Stimulated activated naive B cell treated with anti-CD40 and anti-IgM and Interleukin-4, amounts not matched to agents 10 μg/mL and 1 μg/mL and 100 μg/mL, for 72 hours (primary cell): ENCODE measurements at regions not wholly inside any gene's neighbourhood (a gene's known extent, or its start where the extent isn't known, plus 50 kb on each side); places are given as distances from the start of the nearest gene placed in this dataset.
A peak's percentile ranks its signal among the peaks of the same experiment; 100 is the strongest.

Experiments used
- ATAC-seq, 2 donors: fragments of 150-1000 bp; cut with Tn5 transposase; replicated peaks; 2 replicates each; pipeline ENCODE4 v1.10.0; 2021; ENCODE audit warnings: moderate library complexity in 1 of 2
- DNase-seq: peaks from one replicate; pipeline ENCODE4 v3.0.0; 2021
- H3K27ac Mint-ChIP-seq: one replicate; pipeline ENCODE4 v1.8.0; 2022; ENCODE audit warnings: mild to moderate bottlenecking, mixed read lengths
- H3K27me3 Mint-ChIP-seq, 2 donors: one replicate each; pipeline ENCODE4 v1.8.0; 2022; ENCODE audit warnings: mixed read lengths in 2 of 2
- H3K36me3 Mint-ChIP-seq, 2 donors: one replicate each; pipeline ENCODE4 v1.8.0; 2022; ENCODE audit warnings: mixed read lengths in 2 of 2, mild to moderate bottlenecking in 1 of 2
- H3K4me1 Mint-ChIP-seq, 2 donors: one replicate each; pipeline ENCODE4 v1.8.0; 2022; ENCODE audit warnings: mixed read lengths in 2 of 2, mild to moderate bottlenecking in 1 of 2
- H3K4me3 Mint-ChIP-seq, 2 donors: one replicate each; pipeline ENCODE4 v1.8.0; 2022; ENCODE audit warnings: mild to moderate bottlenecking in 2 of 2, mixed read lengths in 2 of 2, moderate library complexity in 1 of 2
- H3K9me3 Mint-ChIP-seq, 2 donors: one replicate each; pipeline ENCODE4 v1.8.0; 2022; ENCODE audit warnings: mixed read lengths in 2 of 2, mild to moderate bottlenecking in 1 of 2

DNA sequence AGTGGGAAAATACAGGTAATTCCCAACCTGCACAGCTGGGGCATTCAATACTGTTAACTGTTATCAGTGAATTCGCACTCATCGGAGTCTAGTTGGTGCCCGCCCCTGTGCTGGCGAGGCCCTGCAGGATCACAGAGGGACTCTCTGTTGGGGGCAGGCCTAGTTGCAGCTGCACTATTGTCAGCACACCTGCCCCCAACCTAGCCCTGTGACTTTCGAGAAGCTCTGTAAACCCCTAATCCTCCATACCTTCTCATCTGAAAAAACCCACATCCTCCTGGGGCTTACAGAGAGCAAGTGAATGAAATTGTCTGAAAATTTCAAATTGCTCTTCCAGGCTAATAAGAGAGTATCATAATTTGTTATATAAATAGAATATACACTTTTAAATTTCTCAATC, 132.2 kb upstream of the NUDT4 start:
- Mint-ChIP-seq H3K27me3 (no peaks in the 10 kb centered on the region), H3K4me3 (peak overlapping the region in 1 of 2 donors; percentile 30), H3K9me3 (no peaks in the 10 kb centered on the region), H3K36me3 (no peaks in the 10 kb centered on the region), H3K27ac (no peak overlapping the region), H3K4me1 (peaks cover 29 to 70% of the 10 kb centered on the region in 2 donors)
- peak; percentile 78 to 85 for ATAC-seq
- peak; percentile 11 for DNase-seq

DNA sequence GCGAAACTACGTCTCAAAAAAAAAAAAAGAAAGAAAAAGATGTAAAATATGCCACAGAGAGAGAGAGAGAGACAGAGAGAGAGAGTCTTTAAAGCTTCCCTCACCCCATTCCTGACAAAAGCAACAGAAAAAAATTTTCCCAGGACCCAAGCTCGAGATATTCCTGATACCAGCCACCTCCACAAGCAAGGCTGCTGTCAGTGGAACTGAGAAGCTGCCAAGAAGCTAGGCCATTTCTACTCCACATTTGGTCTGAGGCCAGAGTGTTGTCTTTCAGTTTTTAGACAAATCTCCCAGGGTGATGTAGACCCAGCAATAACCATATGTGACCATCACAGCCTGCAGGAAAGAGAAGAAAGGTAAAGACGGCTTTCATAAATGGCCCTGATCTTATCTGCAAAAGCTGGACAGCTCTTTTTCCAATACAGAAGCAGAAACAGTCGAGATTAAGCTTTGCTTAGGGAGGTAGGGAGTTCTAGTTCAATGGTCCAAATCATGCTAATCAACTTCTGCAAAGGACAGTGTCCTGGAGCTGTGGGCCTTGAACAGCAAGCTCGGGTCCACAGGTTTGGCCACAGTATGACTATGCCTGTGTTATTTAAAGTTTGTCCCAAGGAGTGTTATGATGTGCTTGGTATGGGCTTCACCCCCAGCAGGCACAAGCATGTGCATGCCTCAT, 130.3 kb upstream of the NUDT4 start:
- DNase-seq (no peak), ATAC-seq (peak; percentile 47 to 52)
- Mint-ChIP-seq H3K9me3 (no peaks in the 10 kb centered on the region), H3K36me3 (no peaks in the 10 kb centered on the region), H3K4me1 (peaks cover 29 to 70% of the 10 kb centered on the region in 2 donors), H3K4me3 (no peak overlapping the region), H3K27ac (peak overlapping the region; percentile 47), H3K27me3 (no peaks in the 10 kb centered on the region)

DNA sequence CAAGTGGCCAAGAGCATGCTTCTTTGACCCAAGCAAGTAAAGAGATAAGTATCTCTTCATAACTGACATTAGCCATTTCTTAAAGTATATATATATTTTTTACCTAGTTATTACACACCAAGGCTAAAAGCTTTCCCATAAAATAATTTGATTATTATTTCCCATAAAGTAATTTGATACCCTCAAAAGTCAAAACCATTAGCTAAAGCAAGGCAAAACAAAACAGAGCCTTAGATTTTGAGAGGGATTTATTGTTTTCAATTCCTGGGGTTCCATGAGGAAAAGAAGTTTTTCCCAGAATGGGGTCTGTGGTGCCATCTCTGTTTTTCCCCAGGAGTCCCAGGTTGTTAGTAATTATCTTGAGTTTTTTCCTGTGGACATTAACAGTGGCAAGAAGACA, 125.5 kb upstream of the NUDT4 start:
- H3K27me3 Mint-ChIP-seq: no peaks in the 10 kb centered on the region
- ATAC-seq (no peak), DNase-seq (no peak)
- peaks cover 10 to 15% of the 10 kb centered on the region in 2 donors for H3K9me3 Mint-ChIP-seq
- H3K36me3 Mint-ChIP-seq: peaks cover 5 to 14% of the 10 kb centered on the region in 2 donors
- no peak overlapping the region for H3K27ac Mint-ChIP-seq
- H3K4me3 Mint-ChIP-seq: no peak overlapping the region
- H3K4me1 Mint-ChIP-seq: peaks cover 9 to 28% of the 10 kb centered on the region in 2 donors

DNA sequence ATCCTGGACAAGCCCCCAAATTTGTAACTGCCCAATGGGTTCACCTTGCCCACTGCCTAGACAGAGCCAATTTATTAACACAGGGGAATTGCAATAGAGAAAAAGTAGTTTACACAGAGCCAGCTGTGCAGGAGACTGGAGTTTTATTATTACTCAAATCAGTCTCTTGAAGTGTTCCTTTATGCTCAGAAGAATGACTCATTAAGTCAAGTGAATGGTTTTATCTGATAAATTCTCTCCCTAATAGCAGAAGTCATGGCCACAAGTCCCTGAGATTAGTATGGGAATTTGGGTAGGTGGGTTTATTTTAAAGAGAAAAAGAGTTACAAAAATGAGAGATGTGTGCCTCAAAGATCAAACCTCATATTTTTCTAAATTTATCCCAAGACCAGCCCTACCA, 122.8 kb upstream of the NUDT4 start:
- DNase-seq (no peak), ATAC-seq (no peak)
- Mint-ChIP-seq H3K9me3 (peaks cover 10 to 15% of the 10 kb centered on the region in 2 donors), H3K27ac (no peak overlapping the region), H3K4me1 (peaks cover 3 to 9% of the 10 kb centered on the region in 2 donors), H3K36me3 (peaks cover 5 to 14% of the 10 kb centered on the region in 2 donors), H3K4me3 (no peak overlapping the region), H3K27me3 (no peaks in the 10 kb centered on the region)

DNA sequence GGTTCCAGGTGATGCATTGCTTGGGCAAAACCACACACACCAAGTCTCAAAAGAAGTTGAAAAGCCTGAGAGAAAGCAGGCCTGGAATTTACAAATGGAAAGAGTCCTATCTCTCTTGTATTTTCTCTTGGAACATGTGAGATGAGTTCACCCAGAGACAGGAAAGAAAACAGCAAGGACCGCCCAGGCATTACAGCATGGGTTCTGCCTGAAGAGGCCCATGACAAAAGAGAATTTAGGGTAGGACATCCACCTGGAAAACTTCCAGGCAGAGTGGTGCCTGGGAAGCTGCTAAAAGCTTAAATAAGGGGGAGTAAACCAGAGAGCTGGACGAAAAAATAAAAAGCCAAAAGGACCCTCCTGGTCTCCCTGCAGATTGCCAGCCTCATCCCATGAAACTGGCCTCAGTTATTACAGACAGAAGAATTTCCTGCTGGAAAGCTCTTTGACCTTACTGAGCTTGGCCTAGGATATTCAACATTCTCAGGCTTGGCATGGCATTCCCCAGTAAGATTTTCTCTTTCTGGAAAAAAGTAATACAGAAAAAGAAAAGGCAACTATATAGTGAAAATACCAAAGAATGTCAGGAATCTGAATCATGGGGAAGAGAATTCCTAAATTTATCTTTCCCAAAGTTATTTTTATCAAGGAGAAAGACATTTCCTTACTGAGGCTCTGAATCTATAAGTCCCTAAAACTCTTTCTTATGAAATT, 121.3 kb upstream of the NUDT4 start:
- Mint-ChIP-seq H3K36me3 (peaks cover 5 to 14% of the 10 kb centered on the region in 2 donors), H3K27me3 (no peaks in the 10 kb centered on the region), H3K4me3 (no peak overlapping the region), H3K27ac (no peak overlapping the region), H3K4me1 (peaks cover 3 to 8% of the 10 kb centered on the region in 2 donors), H3K9me3 (peaks cover 10 to 15% of the 10 kb centered on the region in 2 donors)
- no peak for ATAC-seq
- DNase-seq: no peak

DNA sequence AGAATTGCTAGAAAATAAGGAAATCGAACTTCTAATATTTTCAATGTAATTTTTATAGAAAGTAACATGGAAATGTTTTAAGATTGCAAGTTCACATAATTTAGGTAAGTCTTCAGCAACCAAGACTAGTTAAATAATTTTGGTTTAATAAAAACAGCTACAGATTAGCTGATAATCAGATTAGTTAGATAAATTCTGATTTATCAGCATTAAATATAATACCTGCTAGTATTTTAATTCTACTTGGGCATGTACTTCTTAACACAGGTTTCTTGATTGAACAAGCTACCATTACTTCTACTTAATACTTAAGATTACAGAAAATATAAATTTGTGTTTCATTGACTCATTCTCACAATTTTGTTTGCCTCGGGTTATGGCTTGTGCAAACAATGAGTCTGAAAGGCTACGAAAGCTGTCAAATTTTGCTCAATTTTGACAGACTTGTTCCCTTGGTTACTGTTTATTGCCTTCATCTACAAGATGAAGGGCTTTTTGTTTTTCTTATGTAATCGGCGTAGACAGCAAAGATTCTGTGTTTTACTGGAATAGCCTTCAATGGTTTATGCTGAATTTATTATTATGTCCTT, 116.1 kb upstream of the NUDT4 start:
- no peak for ATAC-seq
- Mint-ChIP-seq H3K4me1 (peaks cover 3 to 8% of the 10 kb centered on the region in 2 donors), H3K27me3 (no peaks in the 10 kb centered on the region), H3K36me3 (no peaks in the 10 kb centered on the region), H3K27ac (no peak overlapping the region), H3K9me3 (no peaks in the 10 kb centered on the region), H3K4me3 (no peak overlapping the region)
- no peak for DNase-seq

DNA sequence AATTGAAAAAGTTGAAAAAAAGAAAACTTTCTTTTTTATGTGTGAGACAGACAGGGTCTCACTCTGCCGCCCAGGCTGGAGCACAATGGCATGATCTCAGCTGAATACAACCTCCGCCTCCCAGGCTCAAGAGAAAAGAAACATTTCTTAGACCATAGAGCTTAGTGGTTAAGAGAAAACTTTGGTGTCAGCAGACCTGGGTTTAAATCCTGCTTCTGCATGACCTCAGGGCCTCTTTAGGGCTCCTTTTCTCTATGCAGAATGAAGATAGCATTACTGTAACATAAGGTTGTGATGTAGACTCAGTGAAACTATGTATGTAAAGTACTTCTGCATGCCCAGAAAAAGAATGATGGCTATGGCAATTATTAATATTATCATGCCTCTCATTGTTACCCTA, 104.7 kb upstream of the NUDT4 start:
- no peaks in the 10 kb centered on the region for H3K27me3 Mint-ChIP-seq
- ATAC-seq: no peak
- H3K4me1 Mint-ChIP-seq: no peaks in the 10 kb centered on the region
- H3K4me3 Mint-ChIP-seq: no peak overlapping the region
- no peak overlapping the region for H3K27ac Mint-ChIP-seq
- no peaks in the 10 kb centered on the region for H3K36me3 Mint-ChIP-seq
- DNase-seq: no peak
- peaks cover 0 to 2% of the 10 kb centered on the region in 2 donors for H3K9me3 Mint-ChIP-seq

DNA sequence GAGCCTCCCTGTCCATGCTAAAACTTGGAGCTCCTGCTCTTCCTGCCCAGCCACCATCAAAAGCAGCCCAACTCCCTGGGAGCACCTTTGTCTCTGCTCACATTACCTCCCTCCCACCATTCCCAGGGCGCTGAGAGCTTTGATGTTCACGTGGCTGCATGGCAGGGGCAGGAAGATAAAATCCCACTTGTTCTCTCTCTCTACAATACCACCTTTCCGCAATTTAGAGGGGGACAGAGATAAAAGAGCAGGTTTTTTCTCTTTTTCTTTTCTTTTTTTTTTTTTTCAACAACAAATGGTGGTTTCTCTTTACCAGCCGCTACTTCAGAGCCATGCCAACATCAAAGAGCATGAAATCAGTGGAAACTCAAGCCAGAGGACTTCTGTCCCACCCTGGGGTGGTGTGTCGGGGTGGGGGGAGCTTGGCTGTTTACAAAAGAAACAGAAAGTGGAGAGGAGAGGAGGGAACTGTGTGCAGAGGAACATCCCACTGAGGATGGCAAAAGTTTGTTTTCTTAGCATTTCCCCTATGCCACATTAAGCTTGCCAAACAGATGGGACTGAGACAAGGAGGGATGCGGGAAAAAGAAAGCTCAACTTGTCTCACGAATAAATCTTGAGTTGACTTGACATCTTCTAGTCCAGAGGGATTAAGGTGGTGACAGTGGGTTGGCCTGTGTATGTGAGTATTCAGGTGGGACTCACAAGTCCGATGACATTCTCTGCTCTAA, 103.7 kb upstream of the NUDT4 start:
- Mint-ChIP-seq H3K27ac (no peak overlapping the region), H3K4me3 (no peak overlapping the region), H3K4me1 (no peaks in the 10 kb centered on the region), H3K36me3 (no peaks in the 10 kb centered on the region), H3K27me3 (no peaks in the 10 kb centered on the region), H3K9me3 (peaks cover 0 to 2% of the 10 kb centered on the region in 2 donors)
- DNase-seq (no peak), ATAC-seq (no peak)

DNA sequence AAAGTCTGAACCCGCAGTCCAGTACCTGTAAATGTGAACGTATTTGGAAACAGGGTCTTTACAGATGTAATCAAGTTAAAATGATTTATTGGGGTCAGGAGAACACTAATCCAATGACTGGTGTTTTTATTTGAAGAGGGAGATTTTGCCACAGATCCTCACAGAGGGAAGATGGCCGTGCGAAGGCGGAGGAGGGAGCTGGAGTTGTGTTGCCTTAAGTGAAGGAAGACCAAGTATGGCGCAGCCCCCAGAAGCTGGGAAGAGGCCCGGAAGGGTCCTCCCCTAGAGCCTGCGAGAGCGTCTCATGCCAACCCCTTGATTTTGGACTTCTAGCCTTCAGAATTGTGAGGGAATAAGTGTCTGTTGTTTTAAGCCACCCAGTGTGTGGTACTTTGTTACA, 102.8 kb upstream of the NUDT4 start:
- Mint-ChIP-seq H3K4me3 (no peak overlapping the region), H3K27me3 (no peaks in the 10 kb centered on the region), H3K9me3 (peaks cover 0 to 2% of the 10 kb centered on the region in 2 donors), H3K4me1 (no peaks in the 10 kb centered on the region), H3K36me3 (no peaks in the 10 kb centered on the region), H3K27ac (no peak overlapping the region)
- ATAC-seq (no peak), DNase-seq (no peak)

DNA sequence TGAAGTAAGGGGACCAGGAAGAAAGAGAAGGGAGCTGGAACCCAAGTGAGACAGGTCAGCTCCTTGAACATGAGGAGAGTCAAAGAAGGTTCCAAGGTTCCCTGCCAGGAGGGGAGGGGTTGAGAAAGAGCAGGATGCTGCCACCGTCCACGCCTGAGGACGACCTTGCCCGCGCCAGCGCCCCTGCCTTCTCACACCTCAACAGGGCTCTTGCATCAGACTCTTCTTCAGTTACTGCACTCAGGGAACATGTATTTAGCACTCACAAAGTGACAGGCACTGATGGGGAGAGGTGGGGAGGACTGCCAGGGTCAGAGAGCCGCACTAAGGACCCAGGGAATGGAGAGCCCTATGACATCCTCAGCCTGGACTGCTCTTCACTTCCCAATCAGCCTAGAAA, 102.1 kb upstream of the NUDT4 start:
- no peaks in the 10 kb centered on the region for H3K27me3 Mint-ChIP-seq
- H3K4me3 Mint-ChIP-seq: no peak overlapping the region
- H3K9me3 Mint-ChIP-seq: peaks cover 0 to 2% of the 10 kb centered on the region in 2 donors
- H3K27ac Mint-ChIP-seq: no peak overlapping the region
- no peaks in the 10 kb centered on the region for H3K36me3 Mint-ChIP-seq
- DNase-seq: no peak
- H3K4me1 Mint-ChIP-seq: no peaks in the 10 kb centered on the region
- ATAC-seq: no peak

DNA sequence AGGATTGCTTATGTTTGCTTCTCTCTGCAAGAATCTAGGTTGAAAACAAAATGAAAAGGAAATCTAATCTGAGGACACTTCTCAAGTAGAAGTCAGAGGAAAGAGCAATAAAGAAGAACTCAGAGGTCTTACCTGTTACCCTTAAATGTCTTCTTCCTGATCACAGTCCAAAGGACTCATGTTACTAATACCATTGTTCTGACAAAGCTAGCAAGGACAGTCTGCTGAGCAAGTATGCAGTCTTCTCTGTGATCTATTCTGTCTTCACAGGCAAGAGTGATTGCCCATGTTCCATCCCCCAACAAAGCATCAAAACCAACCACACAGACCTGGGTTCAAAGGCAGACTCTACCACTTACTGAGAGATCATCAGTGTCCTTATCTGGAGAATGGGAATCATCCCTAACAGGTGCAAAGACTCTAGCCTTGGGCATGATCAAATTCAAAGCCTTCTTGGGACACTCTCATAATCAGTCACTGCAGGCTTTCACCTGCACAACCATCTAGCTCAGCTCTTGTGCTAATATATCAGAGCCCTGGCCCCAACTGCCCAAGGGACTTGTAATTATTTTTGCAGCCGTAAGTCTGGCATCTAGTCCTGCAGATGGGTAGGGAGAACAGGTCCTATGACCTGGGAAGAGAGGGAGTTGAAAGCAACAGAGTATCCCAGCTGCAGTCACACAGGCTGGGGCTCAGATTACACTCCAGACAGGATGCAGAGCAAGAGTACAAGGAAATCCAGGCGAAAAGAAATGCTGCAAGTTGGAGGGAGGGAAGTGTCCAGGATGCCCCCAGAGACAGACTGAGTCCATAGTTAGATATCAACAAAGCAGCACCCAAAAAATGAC, 97.9 kb upstream of the NUDT4 start:
- DNase-seq: no peak
- no peak for ATAC-seq
- Mint-ChIP-seq H3K27me3 (no peaks in the 10 kb centered on the region), H3K9me3 (no peaks in the 10 kb centered on the region), H3K4me1 (peaks cover 0 to 5% of the 10 kb centered on the region in 2 donors), H3K27ac (peak overlapping the region; percentile 38), H3K36me3 (no peaks in the 10 kb centered on the region), H3K4me3 (no peak overlapping the region)

DNA sequence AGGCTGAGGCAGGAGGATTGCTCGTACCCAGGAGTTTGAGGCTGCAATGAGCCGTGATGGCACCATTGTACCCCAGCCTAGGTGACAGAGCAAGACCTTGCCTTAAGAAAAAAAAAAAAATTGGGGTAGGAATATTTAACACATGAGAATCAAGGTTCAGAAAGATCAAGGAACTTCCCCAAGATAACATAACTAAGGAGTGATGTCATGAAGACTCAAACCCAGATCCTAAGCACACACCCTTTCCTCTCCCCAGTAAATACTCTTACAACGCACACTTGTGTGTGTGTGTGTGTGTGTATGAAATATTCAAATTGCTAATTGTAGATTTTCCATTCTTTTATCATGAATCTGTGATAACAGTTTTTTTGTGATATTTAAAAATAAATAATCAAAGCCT, 90.6 kb upstream of the NUDT4 start:
- H3K4me3 Mint-ChIP-seq: no peak overlapping the region
- no peaks in the 10 kb centered on the region for H3K36me3 Mint-ChIP-seq
- no peaks in the 10 kb centered on the region for H3K4me1 Mint-ChIP-seq
- no peak for ATAC-seq
- DNase-seq: no peak
- no peaks in the 10 kb centered on the region for H3K27me3 Mint-ChIP-seq
- H3K9me3 Mint-ChIP-seq: no peaks in the 10 kb centered on the region
- no peak overlapping the region for H3K27ac Mint-ChIP-seq

DNA sequence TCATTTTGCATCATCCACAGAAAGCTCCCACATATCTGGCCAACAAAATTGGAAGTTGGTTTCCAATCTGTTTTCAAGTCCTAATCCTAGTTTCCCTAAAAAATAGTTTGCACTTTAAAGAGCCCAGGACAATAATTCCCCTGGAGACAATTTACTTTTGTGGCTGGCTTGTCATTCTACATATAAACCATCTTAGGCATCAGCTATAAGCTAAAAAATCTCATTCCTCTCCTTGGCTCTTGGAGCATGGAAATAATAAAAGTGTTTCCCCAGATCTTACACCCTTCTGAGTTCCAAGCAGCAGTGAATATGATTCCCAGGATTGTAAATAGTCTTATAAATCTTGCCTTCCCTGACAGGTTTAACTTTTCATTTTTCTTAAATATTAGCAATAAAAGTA, 89.1 kb upstream of the NUDT4 start:
- H3K27ac Mint-ChIP-seq: no peak overlapping the region
- DNase-seq (no peak), ATAC-seq (no peak)
- peaks cover under 1 to 2% of the 10 kb centered on the region in 2 donors for H3K27me3 Mint-ChIP-seq
- H3K4me1 Mint-ChIP-seq: peaks cover 2 to 3% of the 10 kb centered on the region in 2 donors
- no peak overlapping the region for H3K4me3 Mint-ChIP-seq
- H3K9me3 Mint-ChIP-seq: no peaks in the 10 kb centered on the region
- no peaks in the 10 kb centered on the region for H3K36me3 Mint-ChIP-seq

DNA sequence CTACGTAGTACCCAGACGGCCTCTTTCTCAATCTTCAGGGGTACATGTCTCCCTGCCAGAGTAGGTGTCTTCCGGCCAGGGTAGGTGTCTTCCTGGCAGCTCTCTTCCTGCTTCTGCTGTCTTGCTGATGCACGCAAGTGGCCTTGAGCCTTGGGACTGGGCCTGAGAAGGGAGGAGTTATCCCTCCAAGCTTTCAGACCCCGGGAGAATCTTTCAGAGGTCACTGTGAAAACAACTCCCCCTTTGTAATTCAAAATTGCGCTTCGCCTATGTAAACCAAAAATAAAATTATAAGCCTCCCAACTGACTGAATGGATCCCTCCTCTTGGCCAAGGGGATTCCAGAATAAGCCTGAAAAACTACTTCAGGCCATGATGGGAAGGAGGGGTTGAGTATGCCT, 87.3 kb upstream of the NUDT4 start:
- Mint-ChIP-seq H3K36me3 (no peaks in the 10 kb centered on the region), H3K27me3 (peaks cover 9 to 14% of the 10 kb centered on the region in 2 donors), H3K27ac (no peak overlapping the region), H3K9me3 (no peaks in the 10 kb centered on the region), H3K4me3 (no peak overlapping the region), H3K4me1 (peaks cover 5 to 12% of the 10 kb centered on the region in 2 donors)
- DNase-seq (no peak), ATAC-seq (no peak)
